ENCODE measurements at regions not wholly inside any gene's neighbourhood (a gene's known extent, or its start where the extent isn't known, plus 50 kb on each side); places are given as distances from the start of the nearest gene placed in this dataset.

GRCh38 chr10:100679327-100679726 lies 66.1 kb upstream of the PAX2 start:
- Histone ChIP-seq H4K20me1 (ENCODE audit: insufficient read depth) (no peaks in the 10 kb centered on the region), H3K4me2 (no peak overlapping the region), H3K79me2 (ENCODE audit: insufficient read depth, low read depth) (no peaks in the 10 kb centered on the region), H3K4me1 (ENCODE audit: low read depth, poor library complexity, severe bottlenecking) (no peaks in the 10 kb centered on the region), H3K27ac (no peak overlapping the region), H3K36me3 (ENCODE audit: insufficient read depth) (no peaks in the 10 kb centered on the region), H2AFZ (ENCODE audit: low read depth) (no peak overlapping the region), H3K9ac (no peak overlapping the region), H3K27me3 (ENCODE audit: insufficient read depth, low read depth) (peaks cover 50% of the 10 kb centered on the region), H3K4me3 (IDR thresholded peaks at IDR 0.05; ENCODE audit: insufficient read depth, low read depth, low read length) (no peak overlapping the region)
- no peak for TF ChIP-seq CTCF (conservative IDR thresholded peaks at IDR 0.05; ENCODE audit: low read depth, low read length)

GRCh38 chr10:100683004-100683403 lies 62.4 kb upstream of the PAX2 start:
- peaks cover 64% of the 10 kb centered on the region for H3K27me3 ChIP-seq (ENCODE audit: insufficient read depth, low read depth)
- no peak for TF ChIP-seq CTCF (conservative IDR thresholded peaks at IDR 0.05; ENCODE audit: low read depth, low read length)
- H3K9ac ChIP-seq = no peak overlapping the region
- no peak overlapping the region for H2AFZ ChIP-seq (ENCODE audit: low read depth)
- no peaks in the 10 kb centered on the region for H3K79me2 ChIP-seq (ENCODE audit: insufficient read depth, low read depth)
- no peak overlapping the region for H3K4me2 ChIP-seq
- no peak overlapping the region for H3K4me3 ChIP-seq (IDR thresholded peaks at IDR 0.05; ENCODE audit: insufficient read depth, low read depth, low read length)
- H4K20me1 ChIP-seq (ENCODE audit: insufficient read depth) = no peaks in the 10 kb centered on the region
- no peak overlapping the region for H3K27ac ChIP-seq
- no peaks in the 10 kb centered on the region for H3K36me3 ChIP-seq (ENCODE audit: insufficient read depth)
- H3K4me1 ChIP-seq (ENCODE audit: low read depth, poor library complexity, severe bottlenecking) = no peaks in the 10 kb centered on the region

DNA sequence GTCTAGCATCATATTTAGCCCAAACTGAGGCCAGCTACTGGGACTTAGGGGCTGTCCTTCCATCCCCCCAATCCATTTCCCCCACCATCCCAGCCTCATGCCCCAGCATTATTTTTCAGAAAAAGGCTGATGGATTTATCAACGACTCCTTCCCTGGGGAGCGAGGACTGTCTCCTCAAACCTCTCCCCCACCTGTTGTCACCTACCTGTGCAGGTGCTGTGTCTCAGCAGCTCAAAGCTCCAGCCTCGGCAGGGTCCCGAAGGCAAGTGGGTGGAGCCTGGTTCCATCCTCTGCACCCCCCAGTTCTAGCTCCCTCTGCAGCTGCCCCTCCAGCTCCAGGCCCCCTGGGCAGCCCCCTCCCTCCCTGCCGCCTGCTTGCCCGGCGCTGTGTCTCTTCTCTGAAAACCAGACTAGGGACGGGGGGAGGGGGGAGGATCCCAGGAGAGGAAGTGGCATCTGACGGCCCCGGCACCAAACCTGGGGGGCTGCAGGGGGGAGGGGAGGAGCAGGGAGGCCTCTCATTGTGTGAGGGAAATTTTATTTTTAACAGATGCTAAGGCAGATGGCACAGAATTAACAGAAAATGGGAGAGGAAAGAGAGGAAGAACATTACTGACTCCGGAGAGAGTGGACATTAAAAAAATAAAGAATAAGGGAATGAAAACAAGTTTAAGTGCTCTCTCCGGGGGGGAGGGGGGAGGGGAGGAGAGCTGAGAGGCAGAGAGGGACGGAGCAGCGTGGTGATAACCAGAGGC lies 61.7 kb upstream of the PAX2 start:
- Histone ChIP-seq H2AFZ (ENCODE audit: low read depth) (no peak overlapping the region), H3K27me3 (ENCODE audit: insufficient read depth, low read depth) (peaks cover 59% of the 10 kb centered on the region), H3K4me1 (ENCODE audit: low read depth, poor library complexity, severe bottlenecking) (no peaks in the 10 kb centered on the region), H3K79me2 (ENCODE audit: insufficient read depth, low read depth) (no peaks in the 10 kb centered on the region), H3K4me3 (IDR thresholded peaks at IDR 0.05; ENCODE audit: insufficient read depth, low read depth, low read length) (no peak overlapping the region), H3K9ac (no peak overlapping the region), H4K20me1 (ENCODE audit: insufficient read depth) (no peaks in the 10 kb centered on the region), H3K4me2 (no peak overlapping the region), H3K36me3 (ENCODE audit: insufficient read depth) (no peaks in the 10 kb centered on the region), H3K27ac (no peak overlapping the region)
- TF ChIP-seq CTCF (conservative IDR thresholded peaks at IDR 0.05; ENCODE audit: low read depth, low read length) = no peak

DNA sequence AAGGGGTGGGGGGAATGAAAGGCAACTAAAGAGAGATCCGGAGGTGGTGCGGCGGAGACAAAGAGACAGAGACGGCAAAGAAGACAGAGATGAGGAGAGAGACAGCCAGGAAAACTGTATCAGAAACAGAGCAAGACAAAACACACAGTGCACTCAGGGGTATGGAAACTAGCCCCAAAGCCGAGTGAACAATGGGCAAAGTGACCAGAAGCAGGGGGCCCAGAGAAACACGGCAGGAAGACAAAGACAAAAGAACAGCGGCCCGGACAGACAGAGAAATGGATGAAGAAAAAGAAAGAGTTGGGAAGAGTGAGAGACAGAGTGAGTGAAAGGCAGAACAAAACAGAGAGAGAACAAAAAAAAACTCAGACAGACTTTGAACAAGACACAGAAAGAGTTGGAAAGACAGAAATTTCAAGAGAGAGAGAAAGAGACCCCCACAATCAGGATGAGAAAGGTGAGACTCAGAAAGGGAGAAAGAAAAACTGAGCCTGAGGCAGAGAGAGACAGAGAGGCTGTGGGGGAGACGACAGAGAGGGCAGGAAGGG lies 60.6 kb upstream of the PAX2 start:
- H3K4me3 ChIP-seq (IDR thresholded peaks at IDR 0.05; ENCODE audit: insufficient read depth, low read depth, low read length) = no peak overlapping the region
- peaks cover 54% of the 10 kb centered on the region for H3K27me3 ChIP-seq (ENCODE audit: insufficient read depth, low read depth)
- no peaks in the 10 kb centered on the region for H3K79me2 ChIP-seq (ENCODE audit: insufficient read depth, low read depth)
- TF ChIP-seq CTCF (conservative IDR thresholded peaks at IDR 0.05; ENCODE audit: low read depth, low read length) = no peak
- H3K4me2 ChIP-seq = no peak overlapping the region
- H2AFZ ChIP-seq (ENCODE audit: low read depth) = no peak overlapping the region
- no peaks in the 10 kb centered on the region for H3K36me3 ChIP-seq (ENCODE audit: insufficient read depth)
- H3K4me1 ChIP-seq (ENCODE audit: low read depth, poor library complexity, severe bottlenecking) = no peaks in the 10 kb centered on the region
- no peak overlapping the region for H3K27ac ChIP-seq
- no peaks in the 10 kb centered on the region for H4K20me1 ChIP-seq (ENCODE audit: insufficient read depth)
- no peak overlapping the region for H3K9ac ChIP-seq

All from KMS-11 (cell line).